ENCODE measurements at regions not wholly inside any gene's neighbourhood (a gene's known extent, or its start where the extent isn't known, plus 50 kb on each side); places are given as distances from the start of the nearest gene placed in this dataset.
"Not testable (repeated sequence)": the region's sequence is repeated elsewhere in the genome, so short reads cannot be mapped to it uniquely, and the experiment has no call there.

DNA sequence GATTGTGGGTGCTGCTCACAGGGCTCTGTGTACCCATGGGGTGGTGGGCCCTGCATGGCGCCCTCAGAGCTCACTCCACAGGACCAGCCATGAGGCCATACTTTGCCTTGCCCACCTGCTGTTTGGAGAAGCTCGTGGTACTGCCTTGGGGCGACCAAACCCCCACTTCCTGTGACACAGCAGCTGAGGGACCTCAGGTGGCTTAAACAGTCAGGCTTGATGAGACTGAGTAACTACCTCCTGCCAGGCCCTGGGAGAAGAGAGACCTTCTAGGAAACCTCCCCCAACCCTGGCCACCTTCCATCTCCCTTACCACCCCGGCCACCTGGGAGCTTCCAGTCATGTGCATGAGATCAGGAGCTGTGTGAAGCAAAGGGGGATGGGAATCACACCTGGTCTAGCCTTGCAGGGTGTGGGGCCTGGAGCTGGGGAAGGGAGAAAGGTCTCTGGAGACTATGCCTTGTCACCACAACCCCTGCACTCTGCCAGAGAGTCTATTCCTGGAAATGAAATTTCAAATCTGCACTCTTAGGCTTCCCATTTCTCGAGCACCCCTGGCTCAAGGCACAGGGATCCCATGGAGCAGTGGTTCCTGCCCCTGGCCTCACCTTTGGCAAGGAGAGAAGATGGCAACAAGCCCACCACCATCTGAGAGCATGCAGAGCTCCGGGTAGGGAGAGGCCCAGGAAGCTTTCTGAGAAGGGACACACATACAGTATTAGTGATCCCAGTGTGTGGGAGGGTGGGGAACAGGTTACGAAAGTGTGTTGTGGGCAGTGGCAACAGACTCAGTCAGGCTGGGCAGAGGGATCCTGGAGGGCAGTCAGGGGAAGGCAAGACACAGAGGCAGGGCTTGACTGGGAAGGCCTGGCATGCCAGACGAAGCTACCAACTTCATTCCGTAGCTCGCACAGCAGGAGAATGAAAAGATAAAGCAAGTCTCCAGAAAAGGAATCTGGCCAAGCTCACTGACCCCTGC lies 125.0 kb downstream of the URI1 start:
- no peak for DNase-seq (ENCODE audit: low read depth in 2 of 2)

DNA sequence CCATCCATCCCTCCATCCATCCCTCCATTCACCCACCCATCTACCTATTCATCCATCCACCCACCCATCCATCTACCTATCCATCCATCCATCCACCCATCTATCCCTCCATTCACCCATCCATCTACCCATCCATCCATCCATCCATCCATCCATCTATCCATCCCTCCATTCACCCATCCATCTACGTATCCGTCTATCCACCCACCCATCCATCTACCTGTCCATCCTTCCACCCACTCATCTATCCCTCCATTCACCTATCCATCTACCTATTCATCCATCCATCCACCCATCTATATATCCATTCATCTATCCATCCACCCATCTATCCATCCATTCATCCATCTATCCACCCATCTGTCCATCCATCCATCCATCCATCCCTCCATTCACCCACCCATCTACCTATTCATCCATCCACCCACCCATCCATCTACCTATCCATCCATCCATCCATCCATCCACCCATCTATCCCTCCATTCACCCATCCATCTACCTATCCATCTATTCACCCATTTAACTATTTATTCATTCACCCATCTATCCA lies 126.0 kb downstream of the URI1 start:
- not testable (repeated sequence) for DNase-seq (ENCODE audit: low read depth in 2 of 2)

DNA sequence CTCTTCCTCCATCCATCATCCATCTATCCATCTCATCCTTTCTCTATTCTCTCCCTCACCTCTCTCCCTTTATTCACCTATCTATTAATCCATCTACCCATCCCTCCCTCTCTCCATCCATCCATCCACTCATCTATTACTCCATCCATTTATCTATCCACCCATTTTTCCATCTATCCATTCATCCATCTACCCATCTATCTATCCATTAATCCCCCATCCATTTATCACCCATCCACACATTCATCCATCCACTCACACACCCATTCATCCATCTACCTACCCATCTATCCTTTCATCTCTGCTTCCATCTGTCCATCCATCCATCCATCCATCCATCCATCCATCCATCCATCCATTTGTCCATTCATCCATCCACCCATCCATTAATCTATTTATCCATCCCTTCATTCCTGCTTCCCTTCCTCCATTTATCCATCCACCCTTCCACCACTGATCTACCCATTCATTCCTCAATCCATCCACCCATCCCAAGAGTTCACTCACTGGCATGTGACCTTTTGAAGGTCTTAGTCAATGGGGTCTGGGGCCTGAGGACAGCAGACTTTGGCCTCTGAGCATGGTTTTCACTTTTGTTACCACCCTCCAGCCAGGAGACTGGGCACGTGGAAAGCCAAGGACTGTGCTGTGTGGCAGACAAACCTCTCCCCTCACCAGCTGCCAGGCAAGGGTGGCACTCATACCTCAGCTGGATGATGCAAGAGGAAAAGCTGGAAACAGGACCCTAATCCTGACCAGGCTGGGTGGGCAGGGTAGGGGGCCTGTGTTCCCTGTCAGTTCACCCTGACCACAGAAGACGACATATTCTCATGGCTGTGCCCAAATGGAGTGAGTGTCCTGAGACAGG lies 126.7 kb downstream of the URI1 start:
- no peak for DNase-seq (ENCODE audit: low read depth in 2 of 2)

DNA sequence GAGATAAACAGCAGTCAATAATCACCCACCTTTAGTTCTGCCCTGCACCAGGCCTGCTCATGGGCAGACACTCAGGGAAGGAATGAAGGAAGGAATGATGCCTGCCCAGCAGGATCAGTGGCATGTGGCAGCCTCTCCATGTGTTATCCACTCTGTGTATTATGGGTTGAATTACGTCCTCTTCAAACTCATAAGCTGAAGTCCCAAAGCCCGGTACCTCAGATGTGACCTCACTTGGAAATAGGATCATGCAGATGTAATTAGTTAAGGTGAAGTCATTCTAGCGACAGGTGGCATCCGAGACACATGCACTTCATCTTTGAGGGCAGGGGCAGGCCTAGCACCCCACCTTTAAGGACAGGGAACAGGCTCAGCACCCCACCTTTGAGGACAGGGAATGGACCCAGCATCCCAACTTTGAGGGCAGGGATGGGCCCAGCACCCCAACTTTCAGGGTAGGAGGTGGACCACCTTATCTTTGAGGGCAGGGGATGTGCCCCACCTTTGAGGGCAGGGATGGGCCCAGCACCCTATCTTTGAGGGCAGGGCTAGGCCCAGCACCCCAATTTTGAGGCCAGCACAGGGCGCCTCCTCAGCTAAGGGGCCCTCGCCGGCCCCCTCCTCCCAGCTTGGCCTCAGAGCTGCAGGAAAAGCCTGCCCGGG lies 127.6 kb downstream of the URI1 start:
- DNase-seq (ENCODE audit: low read depth in 2 of 2), result no peak

DNA sequence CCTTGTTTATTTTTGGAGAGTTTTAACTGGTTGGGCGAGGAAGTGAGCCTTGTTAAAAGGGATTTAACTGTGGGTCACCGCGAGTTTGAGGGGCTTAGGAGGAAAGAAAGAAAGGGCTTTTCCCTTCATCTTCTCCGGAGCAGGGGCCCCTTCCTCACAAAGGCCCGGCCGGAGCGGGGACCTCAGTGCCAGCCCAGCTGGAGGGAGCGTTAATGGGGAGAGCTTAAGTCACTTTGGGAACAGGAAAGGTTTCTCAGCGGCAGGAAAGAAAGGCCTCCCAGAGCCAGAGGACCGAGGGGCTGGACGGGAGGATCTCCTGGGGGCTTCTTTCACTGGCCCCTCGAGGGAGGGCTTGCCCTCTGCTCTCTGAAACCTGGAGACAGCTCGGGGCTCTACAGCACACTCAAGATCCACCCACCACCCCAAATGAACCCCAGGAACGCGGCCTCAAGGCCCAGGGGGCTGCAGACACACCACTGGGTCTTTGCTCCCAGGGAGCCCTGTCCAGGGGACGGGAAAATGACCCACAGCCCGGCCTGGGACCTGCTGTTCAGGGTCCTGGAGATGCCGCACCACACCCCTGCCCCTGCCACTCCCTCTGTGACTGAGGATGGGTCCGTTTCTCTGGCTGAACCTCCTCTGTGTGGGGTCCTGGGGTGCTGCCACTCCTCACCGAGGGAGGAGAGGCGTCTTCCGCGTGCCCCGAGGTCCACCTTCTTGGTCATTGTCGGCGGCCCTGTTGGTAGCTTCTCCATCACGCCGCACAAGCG lies 128.3 kb downstream of the URI1 start:
- DNase-seq (ENCODE audit: low read depth in 2 of 2), result no peak

DNA sequence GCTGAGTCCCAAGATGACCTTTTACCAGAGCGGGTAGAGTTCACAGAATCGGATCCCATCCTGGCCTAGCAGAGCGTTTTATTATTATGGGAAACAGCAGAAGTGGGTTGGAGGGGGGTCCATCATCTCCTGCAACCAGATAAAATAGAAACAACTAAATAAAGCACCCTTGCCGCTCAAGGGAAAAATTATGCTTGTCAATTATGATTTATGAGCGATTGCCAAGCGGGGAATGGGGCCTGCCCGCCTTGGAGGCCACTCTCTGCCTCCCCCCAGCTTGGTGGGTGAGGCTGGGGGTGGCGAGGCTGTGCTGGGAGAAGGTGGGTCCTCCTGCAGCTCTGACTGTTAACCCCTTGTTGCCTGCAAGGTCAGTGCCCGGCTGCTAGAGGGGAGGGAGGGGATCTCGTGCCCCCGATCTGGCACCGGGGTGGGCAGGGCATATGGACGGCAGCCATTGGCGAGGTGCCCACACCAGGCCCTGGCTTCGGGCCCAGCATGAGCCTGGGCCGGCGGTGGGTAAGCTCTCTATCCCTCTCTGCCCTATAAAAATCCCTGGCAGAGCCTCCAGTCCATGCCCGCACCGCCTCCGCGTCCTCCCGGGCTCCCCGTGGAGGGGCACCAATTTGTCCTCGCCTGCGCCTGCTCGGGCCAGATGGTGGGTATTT lies 129.1 kb downstream of the URI1 start:
- DNase-seq (ENCODE audit: low read depth in 2 of 2), result no peak

DNA sequence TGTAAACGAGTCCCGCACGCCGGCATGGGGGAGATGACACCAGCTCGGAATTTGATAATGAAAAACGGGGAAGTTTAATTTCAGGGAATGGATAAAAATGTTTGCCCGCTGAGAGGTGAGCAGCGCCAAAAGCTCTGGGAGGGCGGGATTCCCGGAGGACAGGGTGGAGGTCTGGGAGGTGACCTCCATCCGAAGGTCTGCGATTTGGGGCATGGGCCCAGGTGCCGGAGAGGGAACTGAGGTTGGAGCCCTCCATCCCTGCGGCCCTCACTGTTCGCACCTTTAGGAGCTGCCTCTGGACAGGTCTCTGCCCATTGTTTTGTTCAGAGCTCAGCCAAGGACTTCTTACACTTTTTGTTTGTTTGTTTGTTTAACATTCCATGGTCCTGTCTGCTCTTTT lies 129.8 kb downstream of the URI1 start:
- DNase-seq (ENCODE audit: low read depth in 2 of 2), result no peak

DNA sequence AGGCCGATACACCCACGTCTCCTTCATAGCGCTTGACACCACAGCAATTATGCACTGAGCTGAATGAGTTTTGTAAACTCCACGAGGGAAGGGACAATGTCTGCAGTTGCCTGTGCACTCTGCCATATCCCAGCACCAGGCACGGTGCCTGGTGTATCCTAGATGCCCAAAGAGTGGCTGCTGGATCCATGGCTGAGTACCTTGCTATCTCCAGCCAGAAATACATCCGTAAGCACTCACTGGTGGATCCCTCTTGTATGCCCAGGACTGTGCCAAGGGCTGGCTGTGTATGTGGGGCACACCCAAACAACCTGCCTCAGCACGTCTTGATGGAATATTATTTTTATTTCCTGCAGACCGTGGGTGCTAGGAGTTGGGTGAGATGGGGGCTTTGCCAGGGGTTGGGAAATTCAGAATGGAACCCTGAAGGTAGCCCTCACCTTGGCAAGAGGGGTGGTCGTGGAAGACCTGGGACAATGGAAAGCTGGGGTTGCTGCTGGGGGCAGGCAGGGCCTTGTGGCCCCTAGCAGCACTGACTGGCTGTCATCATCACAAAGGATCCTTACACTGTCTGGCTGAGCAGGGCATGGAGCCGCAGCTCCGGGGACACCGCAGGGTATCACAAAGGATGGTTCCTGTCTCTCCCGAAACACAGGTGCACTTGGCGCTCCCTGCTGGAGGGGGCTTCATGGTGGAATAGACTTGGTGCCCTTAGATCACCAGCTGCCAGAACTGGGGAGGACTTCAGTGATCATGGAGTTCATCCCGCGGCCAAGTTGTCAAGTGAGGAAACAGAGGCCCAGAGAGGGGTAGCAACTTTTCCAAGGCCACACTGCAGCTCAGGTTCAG lies 131.3 kb downstream of the URI1 start:
- no peak for DNase-seq (ENCODE audit: low read depth in 2 of 2)

DNA sequence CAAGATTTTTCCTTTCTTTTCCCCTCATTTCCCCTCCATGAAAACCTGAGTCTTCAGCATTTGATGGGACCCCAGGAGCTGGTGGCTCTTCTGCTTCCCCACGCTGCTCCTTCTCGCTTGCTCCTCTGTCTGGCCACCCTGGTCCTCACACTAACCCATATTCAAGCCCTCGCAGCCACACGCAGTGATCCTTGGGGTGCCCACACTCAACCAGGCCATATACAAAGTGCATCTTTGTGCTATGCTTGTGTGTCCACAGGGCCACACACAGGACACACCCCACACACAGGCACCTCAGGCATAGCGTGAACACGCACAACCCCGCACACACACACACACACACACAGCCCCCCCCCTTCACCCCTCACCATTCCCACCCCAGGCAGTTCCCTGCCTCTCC lies 132.1 kb downstream of the URI1 start:
- no peak for DNase-seq (ENCODE audit: low read depth in 2 of 2)

DNA sequence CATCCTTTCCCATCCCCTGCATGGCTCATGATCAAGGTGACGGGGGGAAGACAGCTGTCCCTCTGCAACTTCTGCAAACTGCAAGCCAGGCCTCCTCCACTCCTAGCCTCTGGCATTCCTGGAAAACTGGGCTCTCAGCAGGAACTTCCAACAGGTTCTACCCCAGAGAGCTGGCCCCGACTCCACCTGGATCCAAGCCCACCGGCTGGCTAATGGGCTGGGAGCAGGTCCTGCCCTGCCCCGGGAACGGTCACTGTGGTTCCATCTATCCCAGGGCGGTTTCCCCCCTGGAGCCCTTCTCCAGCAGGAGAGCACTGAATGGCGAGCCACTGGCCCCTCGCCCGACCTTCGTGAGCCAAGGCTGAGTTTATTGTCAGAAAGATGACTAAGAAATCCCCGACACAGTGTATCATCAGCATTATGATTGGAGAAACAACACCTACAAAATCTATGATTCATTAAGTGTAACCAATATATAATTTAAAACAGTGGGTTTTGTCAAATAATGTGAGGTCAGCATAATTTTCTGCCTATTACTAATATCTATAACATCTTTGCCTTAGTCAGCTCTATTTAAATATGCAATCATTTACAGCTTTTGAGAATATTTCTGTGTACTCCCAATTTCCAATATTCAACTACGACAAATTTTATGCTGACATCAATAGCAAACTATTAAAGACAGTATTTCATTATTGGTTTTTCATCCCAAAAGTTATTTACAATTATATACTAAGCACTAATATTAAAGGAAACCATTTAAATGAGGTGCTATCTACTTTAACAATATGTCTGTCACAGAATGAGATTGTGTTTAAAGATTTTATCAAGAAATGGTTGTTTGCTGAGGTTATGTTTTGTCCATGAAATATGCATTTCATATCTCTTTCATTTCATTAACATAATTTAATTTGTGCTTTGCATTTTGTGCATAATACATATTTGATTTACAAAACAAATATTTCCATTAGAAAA lies 133.0 kb downstream of the URI1 start:
- no peak for DNase-seq (ENCODE audit: low read depth in 2 of 2)

DNA sequence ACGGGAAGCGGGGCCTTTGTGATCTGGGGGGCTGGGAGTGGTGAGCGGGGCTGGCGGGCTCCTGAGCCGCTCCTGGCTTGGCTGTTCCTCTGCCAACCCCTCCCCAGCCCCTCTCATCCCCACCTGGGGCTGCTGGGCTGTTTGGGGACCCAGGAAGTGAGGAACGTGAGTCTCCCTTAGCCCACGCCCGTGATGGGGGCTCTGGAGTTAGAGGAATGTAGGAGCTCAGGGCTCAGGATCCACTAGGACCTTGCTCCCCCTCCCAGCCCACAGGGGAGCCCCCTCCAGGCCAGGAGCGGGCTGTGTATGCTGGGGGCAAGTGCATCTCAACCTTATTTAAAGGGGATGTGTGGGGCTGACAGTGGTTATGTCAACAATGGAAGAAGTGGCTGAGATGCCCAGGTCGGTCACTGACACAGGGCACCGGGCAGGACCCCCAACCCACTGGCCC lies 134.1 kb downstream of the URI1 start:
- no peak for DNase-seq (ENCODE audit: low read depth in 2 of 2)

DNA sequence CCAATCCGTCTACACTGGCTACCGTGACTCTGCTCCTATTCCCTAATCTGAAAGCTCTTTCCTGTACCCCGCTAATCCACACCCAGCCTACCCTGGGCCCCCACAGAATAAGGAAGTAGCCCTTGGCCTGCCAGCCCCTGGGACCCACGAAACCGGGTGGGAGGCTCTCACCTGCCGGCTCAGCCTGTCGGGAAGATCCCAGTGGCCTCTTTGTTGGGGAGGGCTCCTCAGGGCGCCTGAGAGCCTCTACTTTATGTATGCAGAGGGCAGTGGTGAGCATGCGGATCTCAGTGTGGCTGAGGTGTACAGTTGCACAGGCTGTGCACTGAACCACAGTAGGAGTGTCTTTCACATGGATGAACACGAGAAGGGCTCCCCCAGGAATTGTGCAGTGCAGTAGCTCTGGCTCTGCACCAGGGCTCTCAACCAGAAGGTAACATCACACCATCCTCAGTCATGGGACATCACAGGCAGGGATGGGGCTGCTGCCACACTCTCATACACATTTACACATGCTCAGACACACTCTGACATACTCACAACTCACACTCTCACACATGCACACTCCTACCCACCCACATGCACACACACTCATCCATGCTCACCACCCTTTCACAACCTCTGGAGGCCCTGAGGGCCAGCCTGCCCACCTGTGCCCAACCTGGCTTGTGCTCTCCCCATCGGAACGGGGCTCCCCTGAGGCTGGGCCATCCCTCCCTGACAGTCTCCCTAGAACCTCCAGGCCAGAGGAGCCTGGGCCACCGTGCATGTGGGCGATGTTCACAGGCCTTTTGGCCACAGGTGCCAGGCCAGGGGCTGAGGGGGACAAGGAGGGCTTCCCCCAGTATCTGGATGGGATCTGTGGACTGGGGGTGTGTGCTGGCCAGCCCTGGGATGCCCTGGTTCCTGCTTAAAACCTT lies 135.0 kb downstream of the URI1 start:
- no peak for DNase-seq (ENCODE audit: low read depth in 2 of 2)

DNA sequence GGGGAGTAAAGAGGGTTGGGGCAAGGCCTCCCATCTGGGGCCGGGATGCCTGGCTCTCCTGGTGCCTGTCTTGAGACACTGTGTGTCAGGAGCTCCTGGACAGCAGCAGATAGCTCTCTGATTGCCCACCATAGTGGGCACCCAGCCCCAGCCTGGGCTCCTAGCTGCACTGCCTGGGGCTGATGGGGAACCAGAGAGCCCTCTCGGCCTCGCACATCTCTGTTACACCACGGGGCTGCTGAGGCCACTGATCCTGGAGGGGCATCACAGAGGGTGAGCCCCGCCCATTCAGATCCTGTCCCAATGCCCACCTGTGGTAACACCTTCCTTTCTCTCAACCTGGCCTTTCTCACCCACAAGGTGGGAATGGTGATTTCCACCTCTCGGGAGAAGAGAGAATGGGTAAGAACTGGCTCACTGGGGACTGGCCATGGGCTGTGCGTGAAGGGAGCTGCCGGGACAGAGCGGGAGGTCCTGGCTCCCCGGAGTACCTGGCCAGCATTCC lies 135.9 kb downstream of the URI1 start:
- DNase-seq (ENCODE audit: low read depth in 2 of 2), result no peak

DNA sequence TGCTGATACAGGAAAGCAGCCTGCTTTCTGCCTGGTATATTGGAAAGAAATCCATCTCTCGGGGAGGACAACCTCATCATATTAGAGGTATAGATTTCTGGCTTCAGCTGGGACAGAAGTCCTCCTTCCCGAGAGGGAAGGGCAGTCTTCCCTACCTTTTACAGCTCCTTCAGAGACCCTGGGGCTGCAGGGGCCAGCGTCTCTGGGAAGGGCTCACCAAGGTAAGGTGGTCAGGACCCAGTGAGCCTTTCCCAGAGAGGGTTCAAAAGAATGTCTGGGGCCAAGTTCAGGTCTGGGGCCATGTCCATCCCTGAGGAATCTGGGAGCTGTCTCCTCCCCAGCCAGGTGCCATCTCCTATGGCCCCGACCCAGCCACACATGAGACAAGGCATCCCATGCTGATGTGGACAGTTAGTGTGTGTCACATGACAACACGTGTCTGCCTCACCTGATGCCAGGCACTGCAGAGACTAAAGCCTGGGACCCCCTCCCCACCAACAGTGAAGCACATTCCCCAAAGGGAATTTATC lies 136.4 kb downstream of the URI1 start:
- DNase-seq (ENCODE audit: low read depth in 2 of 2), result no peak

DNA sequence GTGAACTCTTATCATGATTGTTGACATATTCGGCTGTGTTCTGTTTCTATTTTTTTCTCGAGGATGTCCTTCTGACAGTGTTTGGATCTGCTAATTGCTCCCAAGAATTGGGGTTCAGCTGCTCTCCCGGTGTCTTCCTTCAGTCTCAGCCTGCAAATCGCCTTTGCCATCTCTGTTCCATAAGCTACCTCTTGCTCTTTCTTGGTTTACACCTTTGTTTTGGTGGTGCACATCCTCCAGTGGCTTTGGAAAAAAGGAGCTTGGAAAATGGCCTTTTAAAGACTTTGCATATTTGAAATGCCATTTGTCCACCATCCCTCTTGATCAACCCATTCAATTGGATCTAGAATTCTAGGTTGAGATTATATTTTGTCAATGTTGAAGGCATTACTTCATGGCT lies 137.2 kb downstream of the URI1 start:
- DNase-seq (ENCODE audit: low read depth in 2 of 2), result no peak

DNA sequence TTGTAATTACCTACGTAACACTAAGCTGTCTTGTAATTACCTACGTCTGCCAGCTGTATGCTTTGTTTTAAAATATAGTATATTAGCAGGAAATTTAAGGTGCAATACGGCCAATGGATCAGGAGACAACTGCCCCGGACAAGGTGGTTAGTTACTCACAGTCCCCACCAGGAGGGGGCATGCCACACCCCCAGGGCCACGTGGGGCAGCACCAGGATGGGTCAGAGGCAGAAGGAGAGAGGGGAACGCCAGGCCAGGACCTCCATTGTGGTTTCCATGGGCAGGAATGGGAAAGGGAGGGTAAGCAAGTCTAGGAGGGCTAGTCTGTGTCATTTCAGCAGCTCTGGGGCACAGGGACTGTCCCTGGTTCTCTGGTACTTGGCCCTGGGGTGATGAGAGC lies 140.1 kb downstream of the URI1 start:
- DNase-seq (ENCODE audit: low read depth in 2 of 2), result no peak

DNA sequence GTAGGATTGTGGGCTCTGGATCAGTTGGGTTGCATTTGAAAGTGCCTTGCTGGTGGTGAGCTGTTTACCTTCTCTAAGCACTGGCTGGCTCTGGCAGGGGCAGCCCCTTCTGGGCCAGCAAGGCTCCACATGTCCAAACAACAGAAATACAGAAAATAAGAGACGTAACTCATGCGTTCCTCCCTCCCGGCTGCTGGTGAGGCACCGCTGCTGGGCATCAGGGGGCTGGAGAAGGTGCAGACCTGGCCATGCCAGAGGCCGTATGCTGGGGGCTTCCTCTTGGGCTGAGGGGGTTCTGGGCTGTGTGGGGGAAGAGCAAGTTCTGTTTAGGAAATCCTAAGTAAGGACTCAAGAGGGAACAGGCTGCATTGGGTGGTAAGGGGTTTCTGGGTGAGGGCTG lies 140.6 kb downstream of the URI1 start:
- DNase-seq (ENCODE audit: low read depth in 2 of 2), result no peak
